ENCODE measurements at regions not wholly inside any gene's neighbourhood (a gene's known extent, or its start where the extent isn't known, plus 50 kb on each side); places are given as distances from the start of the nearest gene placed in this dataset.

GRCh38 chr20:17867131-17867925 lies 101.3 kb downstream of the SNX5 start (continued):
- TF ChIP-seq CHD7 (IDR thresholded peaks at IDR 0.05; ENCODE audit: insufficient replicate concordance, low read length) = no peak
- TF ChIP-seq ZNF274 (IDR thresholded peaks at IDR 0.05; ENCODE audit: borderline replicate concordance, extremely low read depth, low read length) = no peak
- no peak for TF ChIP-seq RNF2 (IDR thresholded peaks at IDR 0.05; ENCODE audit: borderline replicate concordance, low read depth, low read length, missing control alignments, poor library complexity, severe bottlenecking)
- TF ChIP-seq ASH2L (IDR thresholded peaks at IDR 0.05; ENCODE audit: low read length) = no peak
- TF ChIP-seq SUZ12 (IDR thresholded peaks at IDR 0.05; ENCODE audit: low read length) = no peak
- no peak for TF ChIP-seq SIRT6 (IDR thresholded peaks at IDR 0.05; ENCODE audit: low read length)
- TF ChIP-seq EGR1 (IDR thresholded peaks at IDR 0.05; ENCODE audit: borderline replicate concordance, low read depth, low read length) = no peak

Measured in H1 (cell line).